Kidney capillary endothelial cell (primary cell): ENCODE measurements at regions not wholly inside any gene's neighbourhood (a gene's known extent, or its start where the extent isn't known, plus 50 kb on each side); places are given as distances from the start of the nearest gene placed in this dataset.

Source experiments
- DNase-seq: peaks from one replicate; pipeline ENCODE4 v3.0.0-alpha.2; 2018; ENCODE audit warnings: low spot score

- no peak for DNase-seq
Observed at GRCh38 chr22:48672387-48672786, 1155.3 kb downstream of the BRD1 start.

GRCh38 chr22:48670731-48671130 lies 1156.9 kb downstream of the BRD1 start:
- no peak for DNase-seq

- DNase-seq = no peak
Observed at GRCh38 chr22:48669986-48670716, 1157.5 kb downstream of the BRD1 start.

- no peak for DNase-seq
Observed at GRCh38 chr22:48669226-48669625, 1158.4 kb downstream of the BRD1 start.

DNA sequence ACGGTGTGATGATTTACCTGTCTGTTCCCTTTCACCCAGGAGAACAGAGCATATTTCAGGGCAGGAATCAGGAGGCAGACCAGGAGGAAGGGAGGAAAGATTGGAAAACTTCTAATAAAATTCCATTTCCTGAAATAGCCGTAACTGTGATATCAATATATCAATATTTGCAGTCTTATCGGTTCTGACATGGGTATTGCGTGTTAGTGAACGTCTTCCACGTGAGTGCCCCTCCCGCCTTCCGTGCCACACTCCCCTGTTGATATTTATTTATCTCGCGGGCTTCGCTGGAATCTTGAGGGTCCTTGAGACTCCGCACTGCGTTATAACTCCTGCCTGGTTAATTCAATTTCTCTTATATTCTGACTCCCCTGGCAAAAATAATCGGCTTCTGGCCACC lies 1160.4 kb downstream of the BRD1 start:
- no peak for DNase-seq

DNA sequence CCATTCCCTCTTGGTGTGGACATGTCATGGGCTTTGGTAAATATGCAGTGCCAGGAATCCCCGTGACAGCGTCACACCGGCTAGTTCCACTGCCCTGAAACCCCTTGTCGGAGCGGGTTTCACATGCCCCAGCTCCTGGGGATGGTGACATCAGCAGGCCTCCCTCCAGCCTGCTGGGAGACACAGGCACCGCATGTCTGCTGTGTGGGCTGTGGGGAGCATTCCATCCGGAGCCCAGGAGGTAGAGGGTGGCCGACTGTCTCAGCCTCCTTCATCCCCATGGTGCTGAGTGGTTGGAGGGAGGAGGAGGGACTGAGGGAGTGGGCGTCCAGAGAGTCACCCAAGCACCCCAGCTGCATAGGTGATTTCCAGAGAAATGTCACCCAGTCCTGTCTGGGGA lies 1161.1 kb downstream of the BRD1 start:
- DNase-seq = no peak

- no peak for DNase-seq
Observed at GRCh38 chr22:48665311-48665995, 1162.2 kb downstream of the BRD1 start.

DNA sequence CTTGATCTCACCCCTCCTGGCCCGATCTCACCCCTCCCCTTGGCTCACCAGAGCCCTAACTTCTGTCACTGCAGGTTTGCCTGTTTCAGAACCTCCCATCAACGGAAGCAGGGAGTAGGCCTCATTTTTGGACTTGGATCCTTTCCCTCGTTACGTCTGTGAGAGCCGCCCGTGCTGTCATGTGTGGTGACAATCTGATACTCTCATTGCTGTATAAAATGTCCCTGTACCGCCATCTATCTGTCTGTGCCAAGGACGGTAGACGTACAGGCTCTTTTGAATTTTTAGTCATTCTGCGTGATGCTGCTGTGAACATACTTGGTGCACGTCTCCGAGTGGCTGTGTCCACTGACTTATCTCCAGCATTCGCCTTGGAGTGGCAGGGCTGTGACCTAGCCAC lies 1163.1 kb downstream of the BRD1 start:
- DNase-seq = no peak

DNA sequence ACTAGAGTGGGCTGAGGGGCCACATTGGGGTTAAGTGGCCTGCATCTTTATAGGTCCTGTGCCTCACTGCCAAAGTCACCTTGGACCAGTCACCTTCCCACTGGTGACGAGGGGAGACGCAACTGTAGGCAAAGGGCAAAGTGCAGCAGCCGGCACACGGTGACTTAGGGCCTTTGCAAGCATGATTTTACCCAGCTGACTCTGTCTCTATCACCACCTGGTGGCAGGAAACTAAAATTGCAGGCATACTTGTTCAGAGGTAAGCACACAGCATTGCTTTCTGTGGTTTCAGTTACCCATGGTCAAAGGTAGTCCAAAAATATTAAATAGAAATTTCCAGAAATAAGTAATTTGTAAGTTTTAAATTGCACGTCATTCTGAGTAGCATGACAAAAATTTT lies 1164.4 kb downstream of the BRD1 start:
- DNase-seq = peak; percentile 21

DNA sequence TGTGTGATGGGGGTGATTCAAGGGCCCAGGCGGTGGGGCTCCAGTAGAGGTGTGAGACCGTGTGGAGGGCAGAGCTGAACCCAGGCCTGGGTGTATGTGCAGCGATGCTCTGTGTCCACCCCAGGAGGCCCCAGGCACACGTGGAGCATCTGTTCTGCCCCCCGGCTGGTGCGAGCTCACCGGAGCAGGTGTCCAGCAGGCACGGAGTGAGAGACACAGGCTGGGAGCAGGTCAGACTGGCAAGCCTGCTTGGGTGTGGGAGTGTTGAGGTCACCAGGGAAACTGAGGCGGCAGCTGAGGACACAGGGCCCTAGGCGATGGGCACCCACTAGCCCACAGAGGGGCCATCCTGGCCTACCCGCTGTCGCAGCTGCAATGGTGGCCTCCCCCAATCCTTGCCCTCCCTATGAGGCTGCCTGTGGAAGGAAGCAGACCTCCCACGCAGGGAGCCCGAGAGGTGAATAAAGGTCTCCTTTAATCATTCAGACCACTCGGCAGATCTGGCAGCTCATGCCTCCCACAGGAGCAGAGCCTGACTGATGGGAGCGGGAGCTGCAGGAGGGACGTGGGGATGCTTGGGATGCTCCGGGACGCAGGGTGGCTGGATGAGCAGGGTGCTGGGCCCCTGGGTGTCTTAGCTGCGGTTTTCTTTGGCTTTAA lies 1165.1 kb downstream of the BRD1 start:
- no peak for DNase-seq

DNA sequence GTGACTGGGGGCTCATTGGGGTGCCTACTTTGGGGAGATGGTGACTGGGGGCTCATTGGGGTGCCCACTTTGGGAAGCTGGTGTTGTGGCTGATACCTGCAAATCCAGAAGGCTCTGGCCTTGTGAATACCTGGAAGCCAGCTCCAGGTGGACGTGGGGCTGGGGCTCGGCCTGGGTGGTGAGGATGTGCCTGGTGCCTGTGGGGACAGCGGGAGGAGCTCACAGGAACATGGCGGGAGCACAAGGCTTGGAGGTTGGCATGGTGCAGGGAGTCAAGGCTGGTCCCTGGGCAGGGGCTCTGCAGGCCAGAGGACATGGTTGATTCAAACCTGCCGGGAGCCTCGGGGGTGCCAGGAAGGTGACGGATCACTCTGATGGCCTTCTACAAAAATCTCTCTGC lies 1165.7 kb downstream of the BRD1 start:
- no peak for DNase-seq

DNA sequence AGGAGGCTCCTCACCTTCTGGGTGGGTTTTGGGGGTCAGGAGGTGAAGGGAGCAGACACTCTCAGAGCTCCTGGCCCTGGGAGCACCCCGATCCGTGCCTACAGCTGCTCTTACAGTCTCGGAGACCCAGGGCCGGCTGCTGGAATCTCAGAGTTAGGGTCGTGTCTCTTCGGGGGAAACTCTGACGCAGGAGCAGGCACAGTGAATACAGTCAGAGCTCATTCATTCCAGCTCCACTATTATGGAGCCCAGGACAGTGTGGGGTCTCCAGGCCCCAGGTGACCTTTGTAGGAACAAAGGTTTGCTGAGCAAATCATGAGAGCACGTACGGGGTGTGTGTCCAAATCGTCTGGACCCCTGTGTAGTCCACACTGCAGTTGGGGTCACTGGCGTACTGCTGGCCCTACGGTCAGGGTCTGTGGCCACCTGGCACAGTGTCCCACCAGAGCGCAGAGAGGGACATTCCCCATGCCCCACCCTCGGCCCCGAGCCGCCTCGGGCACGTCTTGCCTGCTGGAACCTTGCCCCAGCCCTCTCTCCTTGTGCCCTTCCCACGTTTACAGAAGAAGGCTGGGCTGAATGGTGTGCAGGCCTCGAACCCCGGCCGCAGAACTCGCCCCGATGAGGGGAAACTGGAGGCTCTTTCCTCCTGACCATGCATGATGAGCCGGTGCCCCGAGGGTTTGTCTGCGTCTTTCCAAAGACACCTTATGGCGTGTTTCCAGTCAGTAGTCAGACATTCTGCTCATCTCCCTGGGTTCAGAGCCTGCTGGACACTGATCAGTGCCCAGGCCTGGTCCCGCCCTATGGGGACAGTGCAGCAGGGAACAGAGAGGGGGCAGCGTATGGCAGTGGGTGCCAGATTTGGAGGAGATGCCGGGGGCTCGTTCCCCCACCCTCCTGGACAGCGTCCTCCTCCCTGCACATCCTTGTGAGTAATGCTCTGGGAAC lies 1166.6 kb downstream of the BRD1 start:
- DNase-seq = no peak

- no peak for DNase-seq
Observed at GRCh38 chr22:48660104-48660789, 1167.4 kb downstream of the BRD1 start.

DNA sequence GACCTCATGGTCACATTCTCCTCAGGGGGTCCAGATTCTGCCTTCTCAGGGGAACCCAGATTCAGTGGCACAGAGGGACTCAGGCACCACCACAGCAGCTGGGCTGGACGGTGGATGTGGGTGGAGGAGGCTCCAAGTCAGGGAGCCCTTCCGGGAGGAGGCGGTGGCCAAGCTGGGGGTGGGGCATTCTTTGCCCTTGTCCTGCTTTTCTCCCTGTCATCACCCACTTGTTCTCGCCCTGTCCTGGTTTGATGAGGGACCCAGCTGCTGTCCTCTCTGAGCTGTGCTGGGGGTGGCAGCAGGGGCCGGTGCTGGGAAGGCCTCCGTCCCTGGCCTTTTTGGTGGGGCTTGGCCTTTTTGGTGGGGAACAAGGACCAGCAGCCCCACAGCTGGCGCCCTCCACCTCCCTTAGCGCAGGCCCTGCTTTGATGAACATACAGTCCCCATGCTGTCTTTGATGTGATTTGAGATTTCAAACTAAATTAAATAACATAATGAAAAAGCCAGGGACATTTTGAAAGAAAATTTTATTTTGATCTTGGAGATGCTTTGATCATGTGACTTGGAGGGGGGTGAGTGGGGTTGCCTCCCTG lies 1168.2 kb downstream of the BRD1 start:
- no peak for DNase-seq

- no peak for DNase-seq
Observed at GRCh38 chr22:48658871-48659270, 1168.8 kb downstream of the BRD1 start.

DNA sequence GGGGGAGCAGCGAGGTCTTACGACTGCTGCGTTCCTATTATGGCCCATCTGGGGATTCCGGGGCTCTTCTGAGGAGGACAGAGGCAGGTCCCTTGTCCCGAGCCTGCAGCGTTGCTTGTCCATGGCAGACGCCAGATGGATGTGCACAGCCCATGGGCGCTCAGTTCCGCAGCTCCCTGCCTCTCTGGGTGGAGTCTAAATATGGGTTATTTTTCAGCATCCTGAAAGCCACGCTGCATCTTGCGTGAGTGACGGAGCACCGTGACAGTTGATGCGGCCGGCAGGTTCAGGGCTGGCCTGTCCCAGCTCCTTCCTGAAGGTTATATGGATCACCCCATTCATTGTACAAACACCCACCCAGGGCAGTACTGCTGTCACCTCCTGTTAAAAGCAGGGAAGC lies 1169.4 kb downstream of the BRD1 start:
- DNase-seq = no peak

- DNase-seq = peak; percentile 91
Observed at GRCh38 chr22:48654492-48654891, 1173.2 kb downstream of the BRD1 start.

DNA sequence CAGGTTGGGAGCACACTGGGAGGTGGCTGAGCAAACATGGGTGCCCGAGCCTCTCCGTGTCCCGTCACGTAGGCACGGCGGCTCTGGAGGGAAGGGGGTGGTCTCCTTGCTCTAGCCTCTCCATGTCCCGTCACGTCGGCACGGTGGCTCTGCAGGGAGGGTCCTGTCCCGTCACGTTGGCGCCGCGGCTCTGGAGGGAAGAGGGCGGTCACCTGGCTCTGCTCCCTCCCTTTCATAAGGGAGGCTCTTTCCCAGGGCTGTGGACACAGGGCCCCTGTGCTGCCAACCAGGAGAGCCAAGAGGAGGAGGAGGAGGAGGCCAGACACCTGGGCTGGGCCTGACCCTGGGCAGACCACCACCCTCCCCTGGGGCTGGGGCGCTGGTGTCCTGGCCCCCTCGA lies 1173.7 kb downstream of the BRD1 start:
- DNase-seq = no peak

GRCh38 chr22:48653306-48653705 lies 1174.4 kb downstream of the BRD1 start:
- no peak for DNase-seq

DNA sequence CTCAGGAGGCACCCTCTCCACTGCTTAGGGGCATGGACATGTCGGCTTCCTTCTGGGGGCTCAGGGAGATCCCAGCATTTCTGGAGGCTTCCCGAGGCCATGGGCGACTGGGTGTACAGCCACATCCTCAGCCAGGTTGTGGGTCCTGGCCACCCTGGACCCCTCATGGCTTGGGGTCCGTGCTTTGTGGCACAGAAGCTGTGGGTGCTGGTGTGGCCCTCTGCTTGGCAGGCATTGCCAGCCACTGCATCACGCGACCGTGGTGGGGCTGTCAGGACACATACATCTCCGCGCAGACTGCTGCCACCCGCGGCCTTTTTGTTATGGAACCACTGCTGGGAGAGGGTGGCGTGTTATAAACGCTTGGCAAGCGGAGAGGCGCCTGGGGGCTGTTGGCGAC lies 1174.9 kb downstream of the BRD1 start:
- no peak for DNase-seq

- no peak for DNase-seq
Observed at GRCh38 chr22:48651981-48652538, 1175.6 kb downstream of the BRD1 start.
